ENCODE measurements at regions not wholly inside any gene's neighbourhood (a gene's known extent, or its start where the extent isn't known, plus 50 kb on each side); places are given as distances from the start of the nearest gene placed in this dataset.

GRCh38 chr1:101732261-101732660 is 264.5 kb downstream of the OLFM3 start:
- DNase-seq (ENCODE audit: low spot score) = no peak
- intact Hi-C loops (cut with DNase I) = no loop called here

- no peak for DNase-seq (ENCODE audit: low spot score)
- intact Hi-C loops (cut with DNase I) = no loop called here
Observed at GRCh38 chr1:101733340-101733739, 263.4 kb downstream of the OLFM3 start.

GRCh38 chr1:101738475-101738874 is 258.3 kb downstream of the OLFM3 start:
- no peak for DNase-seq (ENCODE audit: low spot score)
- intact Hi-C loops (cut with DNase I) = no loop called here

GRCh38 chr1:101739146-101739545 is 257.6 kb downstream of the OLFM3 start:
- DNase-seq (ENCODE audit: low spot score) = no peak
- intact Hi-C loops (cut with DNase I) = no loop called here

GRCh38 chr1:101739826-101740330 is 256.8 kb downstream of the OLFM3 start:
- intact Hi-C loops (cut with DNase I) = no loop called here
- DNase-seq (ENCODE audit: low spot score) = no peak

- DNase-seq (ENCODE audit: low spot score) = no peak
- intact Hi-C loops (cut with DNase I) = no loop called here
Observed at GRCh38 chr1:101741910-101742309, 254.8 kb downstream of the OLFM3 start.

GRCh38 chr1:101742509-101742908 is 254.2 kb downstream of the OLFM3 start:
- DNase-seq (ENCODE audit: low spot score) = no peak

GRCh38 chr1:101745551-101746270 is 251.0 kb downstream of the OLFM3 start:
- no peak for DNase-seq (ENCODE audit: low spot score)
- intact Hi-C loops (cut with DNase I) = no loop called here

More at GRCh38 chr1:101742509-101742908, 254.2 kb downstream of the OLFM3 start:
- intact Hi-C loops (cut with DNase I) = no loop called here

GRCh38 chr1:101748077-101748476 is 248.6 kb downstream of the OLFM3 start:
- no peak for DNase-seq (ENCODE audit: low spot score)
- intact Hi-C loops (cut with DNase I) = no loop called here

Data from posterior vena cava (tissue), 2 donors.